ENCODE measurements at regions not wholly inside any gene's neighbourhood (a gene's known extent, or its start where the extent isn't known, plus 50 kb on each side); places are given as distances from the start of the nearest gene placed in this dataset.

- no peak for TF ChIP-seq CTCF (IDR thresholded peaks at IDR 0.05)
- TF ChIP-seq POLR2A (IDR thresholded peaks at IDR 0.05) = no peak
- TF ChIP-seq POLR2AphosphoS5 (IDR thresholded peaks at IDR 0.05) = no peak
These were observed 117.4 kb downstream of the SUCNR1 start for GRCh38 chr3:151990696-151991376.

Measured in prostate gland (tissue), 2 donors.